NCI-H1436 treated with DMSO at 0.1 percent for 48 hours (cell line): ENCODE measurements at regions not wholly inside any gene's neighbourhood (a gene's known extent, or its start where the extent isn't known, plus 50 kb on each side); places are given as distances from the start of the nearest gene placed in this dataset.
"Not testable (repeated sequence)": the region's sequence is repeated elsewhere in the genome, so short reads cannot be mapped to it uniquely, and the experiment has no call there.

Experiments used
- DNase-seq: peaks from one replicate; lab custom pipeline; 2025; lab: John Stamatoyannopoulos, UW

- DNase-seq, result no peak
These were observed 763.6 kb downstream of the ADCYAP1 start for GRCh38 chr18:1668279-1668678.

GRCh38 chr18:1671710-1672109 is 767.0 kb downstream of the ADCYAP1 start:
- not testable (repeated sequence) for DNase-seq

- DNase-seq, result no peak
These were observed 771.7 kb downstream of the ADCYAP1 start for GRCh38 chr18:1676387-1676786.

GRCh38 chr18:1680108-1680507 is 775.4 kb downstream of the ADCYAP1 start:
- no peak for DNase-seq

- no peak for DNase-seq
These were observed 787.2 kb downstream of the ADCYAP1 start for GRCh38 chr18:1691863-1692262.

GRCh38 chr18:1708006-1708405 is 803.3 kb downstream of the ADCYAP1 start:
- DNase-seq, result no peak

GRCh38 chr18:1710114-1710513 is 805.4 kb downstream of the ADCYAP1 start:
- DNase-seq, result no peak

GRCh38 chr18:1732143-1732542 is 827.5 kb downstream of the ADCYAP1 start:
- DNase-seq, result no peak

GRCh38 chr18:1746131-1746530 is 825.2 kb downstream of the METTL4 start:
- no peak for DNase-seq

GRCh38 chr18:1751249-1751648 is 820.1 kb downstream of the METTL4 start:
- no peak for DNase-seq

- no peak for DNase-seq
These were observed 810.4 kb downstream of the METTL4 start for GRCh38 chr18:1760901-1761300.

- DNase-seq, result no peak
These were observed 797.0 kb downstream of the METTL4 start for GRCh38 chr18:1774261-1774660.

GRCh38 chr18:1777843-1778242 is 793.5 kb downstream of the METTL4 start:
- DNase-seq, result no peak

- DNase-seq, result no peak
These were observed 792.7 kb downstream of the METTL4 start for GRCh38 chr18:1778496-1779178.

GRCh38 chr18:1779587-1779986 is 791.7 kb downstream of the METTL4 start:
- DNase-seq, result no peak

GRCh38 chr18:1784113-1784512 is 787.2 kb downstream of the METTL4 start:
- DNase-seq, result no peak

- DNase-seq, result not testable (repeated sequence)
These were observed 785.3 kb downstream of the METTL4 start for GRCh38 chr18:1785980-1786379.

GRCh38 chr18:1796636-1797035 is 774.7 kb downstream of the METTL4 start:
- DNase-seq, result no peak

GRCh38 chr18:1797235-1797634 is 774.1 kb downstream of the METTL4 start:
- DNase-seq, result no peak

GRCh38 chr18:1805521-1805920 is 765.8 kb downstream of the METTL4 start:
- DNase-seq, result no peak

GRCh38 chr18:1806884-1807615 is 764.3 kb downstream of the METTL4 start:
- DNase-seq, result no peak

- DNase-seq, result no peak
These were observed 760.0 kb downstream of the METTL4 start for GRCh38 chr18:1811282-1811681.

- DNase-seq, result no peak
These were observed 746.0 kb downstream of the METTL4 start for GRCh38 chr18:1825296-1825695.

- no peak for DNase-seq
These were observed 730.4 kb downstream of the METTL4 start for GRCh38 chr18:1840878-1841277.
